GM19397 (cell line): ENCODE measurements at regions not wholly inside any gene's neighbourhood (a gene's known extent, or its start where the extent isn't known, plus 50 kb on each side); places are given as distances from the start of the nearest gene placed in this dataset.

Experiments used
- ATAC-seq: cut with Tn5 transposase; IDR thresholded peaks from one replicate; pipeline ENCODE4 v1.9.1; 2021; ENCODE audit warnings: mild to moderate bottlenecking, moderate library complexity; ENCODE audit not compliant: unreplicated experiment

GRCh38 chr3:31408720-31409119 lies 124.0 kb upstream of the STT3B start:
- no peak for ATAC-seq

GRCh38 chr3:31409389-31409788 lies 123.3 kb upstream of the STT3B start:
- ATAC-seq, result no peak

- ATAC-seq, result no peak
These were observed 122.9 kb upstream of the STT3B start for GRCh38 chr3:31409866-31410265.

GRCh38 chr3:31410411-31410810 lies 122.3 kb upstream of the STT3B start:
- no peak for ATAC-seq

- no peak for ATAC-seq
These were observed 119.9 kb upstream of the STT3B start for GRCh38 chr3:31412832-31413231.

- no peak for ATAC-seq
These were observed 119.2 kb upstream of the STT3B start for GRCh38 chr3:31413515-31413914.

GRCh38 chr3:31416980-31417379 lies 115.7 kb upstream of the STT3B start:
- ATAC-seq, result no peak

- no peak for ATAC-seq
These were observed 115.2 kb upstream of the STT3B start for GRCh38 chr3:31417486-31417885.

GRCh38 chr3:31420311-31420710 lies 112.4 kb upstream of the STT3B start:
- no peak for ATAC-seq

- ATAC-seq, result no peak
These were observed 111.2 kb upstream of the STT3B start for GRCh38 chr3:31421314-31422048.

- no peak for ATAC-seq
These were observed 110.5 kb upstream of the STT3B start for GRCh38 chr3:31422237-31422636.

GRCh38 chr3:31423482-31423881 lies 109.2 kb upstream of the STT3B start:
- ATAC-seq, result no peak

GRCh38 chr3:31425401-31425800 lies 107.3 kb upstream of the STT3B start:
- no peak for ATAC-seq

GRCh38 chr3:31427623-31428022 lies 105.1 kb upstream of the STT3B start:
- ATAC-seq, result no peak

GRCh38 chr3:31431321-31431720 lies 101.4 kb upstream of the STT3B start:
- no peak for ATAC-seq

GRCh38 chr3:31432897-31433678 lies 99.6 kb upstream of the STT3B start:
- ATAC-seq, result no peak

GRCh38 chr3:31433679-31433992 lies 99.1 kb upstream of the STT3B start:
- no peak for ATAC-seq

- no peak for ATAC-seq
These were observed 97.9 kb upstream of the STT3B start for GRCh38 chr3:31434819-31435218.

GRCh38 chr3:31436830-31437229 lies 95.9 kb upstream of the STT3B start:
- no peak for ATAC-seq

- no peak for ATAC-seq
These were observed 94.0 kb upstream of the STT3B start for GRCh38 chr3:31438742-31439141.

- ATAC-seq, result no peak
These were observed 92.6 kb upstream of the STT3B start for GRCh38 chr3:31439890-31440750.

GRCh38 chr3:31440878-31441277 lies 91.8 kb upstream of the STT3B start:
- ATAC-seq, result no peak
